Liver (tissue), 8 donors: ENCODE measurements at regions not wholly inside any gene's neighbourhood (a gene's known extent, or its start where the extent isn't known, plus 50 kb on each side); places are given as distances from the start of the nearest gene placed in this dataset.

Experiments used
- DNase-seq: peaks from one replicate; pipeline ENCODE4 v3.0.0-alpha.2; 2017; ENCODE audit warnings: low spot score
- H3K27ac ChIP-seq, 2 donors: one replicate each; pipeline ENCODE4 v1.7.0; 2013; ENCODE audit warnings: inconsistent platforms in 2 of 2, low read length in 2 of 2, control low read depth in 1 of 2, low read depth in 1 of 2, mild to moderate bottlenecking in 1 of 2
- H3K27me3 ChIP-seq, 4 donors: one replicate each; pipeline versions ENCODE4 v1.6.1 to v1.7.0; 2013; ENCODE audit warnings: low read length in 3 of 4, inconsistent platforms in 1 of 4, mild to moderate bottlenecking in 1 of 4, moderate library complexity in 1 of 4; ENCODE audit not compliant: control insufficient read depth in 4 of 4, insufficient read depth in 4 of 4
- H3K36me3 ChIP-seq, 4 donors: one replicate each; pipeline versions ENCODE4 v1.6.1 to v1.7.0; 2013; ENCODE audit warnings: low read length in 3 of 4, mild to moderate bottlenecking in 3 of 4, low read depth in 1 of 4, moderate library complexity in 1 of 4; ENCODE audit not compliant: control insufficient read depth in 4 of 4, insufficient read depth in 3 of 4
- H3K4me1 ChIP-seq, 4 donors: one replicate each; pipeline versions ENCODE4 v1.6.1 to v1.7.0; 2013; ENCODE audit warnings: low read length in 3 of 4, mild to moderate bottlenecking in 3 of 4, moderate library complexity in 1 of 4; ENCODE audit not compliant: control insufficient read depth in 4 of 4, insufficient read depth in 4 of 4
- H3K4me3 ChIP-seq, 3 donors: one replicate each; pipeline versions ENCODE4 v1.6.1 to v1.7.0; 2013; ENCODE audit warnings: low read length in 3 of 3, control low read depth in 1 of 3, low read depth in 1 of 3, mild to moderate bottlenecking in 1 of 3
- H3K9ac ChIP-seq, 2 donors: one replicate each; pipeline ENCODE4 v1.7.0; 2013; ENCODE audit warnings: low read length in 2 of 2, mild to moderate bottlenecking in 2 of 2, moderate library complexity in 2 of 2, control low read depth in 1 of 2, low read depth in 1 of 2
- H3K9me3 ChIP-seq, 4 donors: one replicate each; pipeline versions ENCODE4 v1.6.1 to v1.7.0; 2013; ENCODE audit warnings: low read length in 3 of 4; ENCODE audit not compliant: control insufficient read depth in 4 of 4
- ATF3 ChIP-seq: IDR thresholded peaks from 2 replicates; pipeline ENCODE4 v1.6.1; 2016; ENCODE audit warnings: antibody characterized with exemption
- CTCF ChIP-seq: fragments of 150-350 bp; IDR thresholded peaks from 2 replicates; pipeline ENCODE4 v1.5.1; 2017; ENCODE audit warnings: improper control_type of control experiment, low read depth, low read length; ENCODE audit not compliant: missing input control
- EGR1 ChIP-seq, 2 donors: IDR thresholded peaks; 2 replicates each; pipeline ENCODE4 v1.6.1; 2016 to 2018; ENCODE audit warnings: antibody characterized with exemption in 2 of 2, low read depth in 2 of 2
- FOXA1 ChIP-seq: IDR thresholded peaks from 2 replicates; pipeline ENCODE4 v1.6.1; 2016; ENCODE audit warnings: antibody characterized with exemption
- GABPA ChIP-seq, 2 donors: IDR thresholded peaks in 1 of 2; conservative IDR thresholded peaks in 1 of 2; 2 replicates each; pipeline ENCODE4 v1.6.1; 2016; ENCODE audit warnings: antibody characterized with exemption in 2 of 2, mild to moderate bottlenecking in 1 of 2, moderate library complexity in 1 of 2
- HNF4A ChIP-seq, 2 donors: conservative IDR thresholded peaks; 2 replicates each; pipeline ENCODE4 v1.6.1; 2016; ENCODE audit warnings: antibody characterized with exemption in 2 of 2, mild to moderate bottlenecking in 2 of 2
- HNF4G ChIP-seq: IDR thresholded peaks from 2 replicates; pipeline ENCODE4 v1.6.1; 2016; ENCODE audit warnings: antibody characterized with exemption
- JUND ChIP-seq, 2 donors: IDR thresholded peaks; 2 replicates each; pipeline ENCODE4 v1.6.1; 2016; ENCODE audit warnings: antibody characterized with exemption in 2 of 2
- NR2F2 ChIP-seq: IDR thresholded peaks from 2 replicates; pipeline ENCODE4 v1.6.1; 2016; ENCODE audit warnings: antibody characterized with exemption
- RAD21 ChIP-seq, 2 donors: IDR thresholded peaks; 2 replicates each; pipeline ENCODE4 v1.6.1; 2016; ENCODE audit warnings: antibody characterized with exemption in 2 of 2, mild to moderate bottlenecking in 2 of 2
- RXRA ChIP-seq, 2 donors: IDR thresholded peaks; 2 replicates each; pipeline ENCODE4 v1.6.1; 2017 to 2018; ENCODE audit warnings: antibody characterized with exemption in 2 of 2, mild to moderate bottlenecking in 1 of 2
- SP1 ChIP-seq: IDR thresholded peaks from 2 replicates; pipeline ENCODE4 v1.6.1; 2018; ENCODE audit warnings: antibody characterized with exemption, mild to moderate bottlenecking
- TAF1 ChIP-seq: conservative IDR thresholded peaks from 2 replicates; pipeline ENCODE4 v1.6.1; 2016; ENCODE audit warnings: antibody characterized with exemption, mild to moderate bottlenecking
- YY1 ChIP-seq: IDR thresholded peaks from 2 replicates; pipeline ENCODE4 v1.6.1; 2016; ENCODE audit warnings: antibody characterized with exemption, mild to moderate bottlenecking
- ZBTB33 ChIP-seq: IDR thresholded peaks from 2 replicates; pipeline ENCODE4 v1.6.1; 2016; ENCODE audit warnings: antibody characterized with exemption
- WGBS: extraction: QIAGEN DNeasy Blood & Tissue Kit; methylation state at CpG from one replicate; pipeline ENCODE4 v1.1.7; 2013; 5-methylcytosine and 5-hydroxymethylcytosine counted together
- TF ChIP-seq, protein P1 (sequence below): IDR thresholded peaks from 2 replicates; pipeline ENCODE4 v1.6.1; 2016; ENCODE audit warnings: antibody characterized with exemption, mild to moderate bottlenecking
- donor health status: healthy.
- donor health status: healthy.
- donor health status: healthy.
- donor health status: healthy.
- donor health status: healthy.

DNA sequence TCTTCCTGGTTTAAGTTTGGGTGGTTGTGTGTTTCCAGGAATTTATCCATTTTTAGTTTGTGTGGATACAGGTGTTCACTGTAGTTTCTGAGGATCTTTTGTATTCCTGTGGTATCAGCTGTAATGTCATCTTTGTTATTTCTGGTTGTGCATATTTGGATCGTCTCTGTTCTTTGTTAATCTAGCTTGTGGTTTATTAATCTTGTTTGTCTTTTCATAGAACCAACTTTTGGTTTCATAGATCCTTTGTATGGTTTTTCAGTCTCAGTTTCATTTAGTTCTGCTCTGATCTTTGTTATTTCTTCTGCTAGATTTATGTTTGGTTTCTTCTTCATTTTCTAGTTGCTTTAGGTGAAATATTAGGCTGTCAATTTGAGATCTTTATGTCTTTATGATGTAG is 202.4 kb upstream of the ZSWIM2 start:
- 65% methylated on average over 1 of the region's 1 CpG for WGBS
- TF ChIP-seq CTCF, result no peak

DNA sequence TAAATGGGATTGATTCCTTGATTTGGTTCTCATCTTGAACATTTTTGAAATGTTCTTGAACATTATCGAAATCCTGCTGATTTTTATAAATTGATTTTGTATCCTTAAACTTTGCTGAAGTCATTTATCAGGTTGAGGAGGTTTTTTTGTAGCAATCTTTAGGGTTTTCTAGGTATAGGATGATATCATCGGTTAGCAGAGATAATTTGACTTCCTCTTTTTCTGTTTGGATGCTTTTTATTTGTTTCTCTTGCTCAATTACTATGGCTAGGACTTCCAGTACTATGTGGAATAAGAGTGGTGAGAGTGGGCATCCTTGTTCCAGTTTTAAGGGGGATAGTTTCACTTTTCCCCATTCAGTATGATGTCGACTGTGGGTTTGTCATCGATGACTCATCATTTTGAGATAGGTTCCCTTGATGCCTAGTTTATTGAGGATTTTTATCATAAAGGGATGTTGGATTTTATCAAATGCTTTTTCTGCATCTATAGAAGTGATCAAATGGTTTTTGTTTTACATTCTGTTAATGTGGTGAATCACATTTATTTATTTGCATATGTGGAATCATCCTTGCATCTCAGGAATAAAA is 201.5 kb upstream of the ZSWIM2 start:
- no peak overlapping the region for H3K27ac ChIP-seq
- 85% methylated on average over 4 of the region's 4 CpGs for WGBS
- H3K27me3 ChIP-seq, result no peaks in the 10 kb centered on the region
- TF ChIP-seq EGR1 (IDR thresholded peaks at IDR 0.05; ENCODE audit: low read depth in 2 of 2) (no peak), RXRA (IDR thresholded peaks at IDR 0.05) (no peak), SP1 (no peak), ATF3 (no peak), FOXA1 (no peak), HNF4G (no peak), ZBTB33 (no peak), TAF1 (no peak), JUND (IDR thresholded peaks at IDR 0.05) (no peak), CTCF (no peak), RAD21 (IDR thresholded peaks at IDR 0.05) (no peak), GABPA (IDR thresholded peaks at IDR 0.05 in 1 of 2, conservative IDR thresholded peaks at IDR 0.05 in 1 of 2) (no peak), NR2F2 (no peak), HNF4A (conservative IDR thresholded peaks at IDR 0.05) (no peak), YY1 (no peak)
- TF ChIP-seq, protein P1, sequence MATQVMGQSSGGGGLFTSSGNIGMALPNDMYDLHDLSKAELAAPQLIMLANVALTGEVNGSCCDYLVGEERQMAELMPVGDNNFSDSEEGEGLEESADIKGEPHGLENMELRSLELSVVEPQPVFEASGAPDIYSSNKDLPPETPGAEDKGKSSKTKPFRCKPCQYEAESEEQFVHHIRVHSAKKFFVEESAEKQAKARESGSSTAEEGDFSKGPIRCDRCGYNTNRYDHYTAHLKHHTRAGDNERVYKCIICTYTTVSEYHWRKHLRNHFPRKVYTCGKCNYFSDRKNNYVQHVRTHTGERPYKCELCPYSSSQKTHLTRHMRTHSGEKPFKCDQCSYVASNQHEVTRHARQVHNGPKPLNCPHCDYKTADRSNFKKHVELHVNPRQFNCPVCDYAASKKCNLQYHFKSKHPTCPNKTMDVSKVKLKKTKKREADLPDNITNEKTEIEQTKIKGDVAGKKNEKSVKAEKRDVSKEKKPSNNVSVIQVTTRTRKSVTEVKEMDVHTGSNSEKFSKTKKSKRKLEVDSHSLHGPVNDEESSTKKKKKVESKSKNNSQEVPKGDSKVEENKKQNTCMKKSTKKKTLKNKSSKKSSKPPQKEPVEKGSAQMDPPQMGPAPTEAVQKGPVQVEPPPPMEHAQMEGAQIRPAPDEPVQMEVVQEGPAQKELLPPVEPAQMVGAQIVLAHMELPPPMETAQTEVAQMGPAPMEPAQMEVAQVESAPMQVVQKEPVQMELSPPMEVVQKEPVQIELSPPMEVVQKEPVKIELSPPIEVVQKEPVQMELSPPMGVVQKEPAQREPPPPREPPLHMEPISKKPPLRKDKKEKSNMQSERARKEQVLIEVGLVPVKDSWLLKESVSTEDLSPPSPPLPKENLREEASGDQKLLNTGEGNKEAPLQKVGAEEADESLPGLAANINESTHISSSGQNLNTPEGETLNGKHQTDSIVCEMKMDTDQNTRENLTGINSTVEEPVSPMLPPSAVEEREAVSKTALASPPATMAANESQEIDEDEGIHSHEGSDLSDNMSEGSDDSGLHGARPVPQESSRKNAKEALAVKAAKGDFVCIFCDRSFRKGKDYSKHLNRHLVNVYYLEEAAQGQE, result no peak
- H3K4me3 ChIP-seq, result no peak overlapping the region
- no peaks in the 10 kb centered on the region for H3K36me3 ChIP-seq
- peaks cover 0 to 8% (median 4%) of the 10 kb centered on the region in 4 donors for H3K4me1 ChIP-seq
- H3K9me3 ChIP-seq, result no peaks in the 10 kb centered on the region
- DNase-seq, result no peak
- no peak overlapping the region for H3K9ac ChIP-seq

More for the DNA sequence above, 202.4 kb upstream of the ZSWIM2 start:
- Histone ChIP-seq H3K4me3 (no peak overlapping the region), H3K36me3 (no peaks in the 10 kb centered on the region), H3K4me1 (peaks cover 0 to 8% (median 4%) of the 10 kb centered on the region in 4 donors), H3K9me3 (no peaks in the 10 kb centered on the region), H3K27ac (no peak overlapping the region), H3K27me3 (no peaks in the 10 kb centered on the region), H3K9ac (no peak overlapping the region)
- no peak for DNase-seq
